ENCODE measurements at regions not wholly inside any gene's neighbourhood (a gene's known extent, or its start where the extent isn't known, plus 50 kb on each side); places are given as distances from the start of the nearest gene placed in this dataset.
"Not testable (repeated sequence)": the region's sequence is repeated elsewhere in the genome, so short reads cannot be mapped to it uniquely, and the experiment has no call there.

DNA sequence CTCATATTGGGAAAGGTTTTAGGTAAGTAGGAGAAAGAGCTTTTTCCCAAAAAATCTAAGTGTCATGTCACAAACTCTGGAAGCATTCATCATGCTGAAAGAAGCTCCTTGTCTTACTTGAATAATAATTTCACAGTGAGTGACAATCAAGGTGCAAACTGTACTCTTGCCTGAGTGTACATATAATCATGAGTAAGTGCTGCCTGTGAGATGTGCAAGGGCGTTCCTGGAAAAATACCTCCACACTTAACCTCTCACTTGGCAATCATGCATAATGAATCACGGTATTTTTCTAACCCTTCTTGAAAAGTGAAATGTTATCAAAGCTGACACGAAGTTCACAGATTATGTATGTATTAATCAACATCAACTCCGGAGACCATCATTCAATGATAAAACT, 289.2 kb upstream of the SPATA31A3 start:
- H3K36me3 Mint-ChIP-seq; H3K4me3 Mint-ChIP-seq; H3K9me3 ChIP-seq; ATAC-seq (replicated peaks in 1 of 4); H3K4me3 ChIP-seq (ENCODE audit: control insufficient read depth in 1 of 2, extremely low read depth in 1 of 2, low read length in 1 of 2); H3K27me3 Mint-ChIP-seq; H3K9me3 Mint-ChIP-seq; DNase-seq; H3K36me3 ChIP-seq (ENCODE audit: control insufficient read depth in 2 of 2, extremely low read depth in 1 of 2, insufficient read depth in 1 of 2, low read length in 1 of 2); H3K27me3 ChIP-seq (replicated peaks in 1 of 2; ENCODE audit: control insufficient read depth in 2 of 2, extremely low read depth in 1 of 2, insufficient read depth in 2 of 2, low read length in 1 of 2); H3K4me1 ChIP-seq (ENCODE audit: control insufficient read depth in 1 of 2, extremely low read depth in 1 of 2, insufficient read depth in 2 of 2, low read length in 2 of 2); CTCF ChIA-PET; H3K27ac Mint-ChIP-seq; H3K27ac ChIP-seq (ENCODE audit: low read length); POLR2A ChIA-PET; H3K4me1 Mint-ChIP-seq: not testable (repeated sequence)
- no CpG with 5 or more reads among the region's 4 CpGs for WGBS (ENCODE audit: insufficient coverage)

DNA sequence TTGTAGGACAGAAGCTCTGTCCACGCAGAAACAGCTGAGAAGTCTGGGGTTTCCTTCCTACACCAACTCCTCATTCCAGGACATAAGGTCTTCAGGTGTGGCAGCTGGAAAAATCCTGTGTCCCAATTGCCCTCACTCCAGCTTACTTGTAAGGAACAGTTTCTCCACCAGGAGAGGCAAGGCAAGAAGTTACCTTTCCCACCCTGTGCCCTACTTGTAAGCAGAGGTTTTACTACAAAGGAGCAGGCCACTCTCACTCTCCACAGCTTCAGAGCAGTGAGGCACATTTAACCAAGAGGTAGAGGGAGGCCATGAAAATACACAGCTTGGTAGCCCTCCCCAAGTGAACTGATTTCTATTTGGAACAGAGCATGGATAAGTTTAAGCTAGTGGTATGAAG, 277.3 kb upstream of the SPATA31A3 start:
- DNase-seq = not testable (repeated sequence)

DNA sequence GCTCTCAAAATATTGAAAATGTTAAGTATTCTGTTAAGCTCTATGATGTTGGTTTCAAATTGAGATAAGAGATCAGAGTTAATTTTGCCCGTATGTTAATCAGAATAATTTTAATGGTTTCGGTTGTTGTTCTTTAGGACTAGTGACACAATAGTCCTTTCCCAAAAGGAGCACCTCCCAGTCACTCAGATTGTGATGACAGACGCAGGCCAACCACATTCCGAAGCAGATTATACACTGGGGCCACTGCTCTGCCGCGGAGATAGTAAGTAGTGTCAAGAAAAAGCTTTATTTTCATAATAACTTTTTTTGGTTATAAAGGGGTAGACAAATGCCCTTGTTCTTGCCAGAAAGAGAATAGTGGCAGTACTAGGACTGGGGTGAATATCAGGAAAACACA, 265.5 kb upstream of the SPATA31A3 start:
- WGBS (ENCODE audit: insufficient coverage) = no CpG with 5 or more reads among the region's 6 CpGs
- CTCF ChIA-PET, H3K4me3 Mint-ChIP-seq: not testable (repeated sequence)

More for the DNA sequence above, 277.3 kb upstream of the SPATA31A3 start:
- H3K27ac Mint-ChIP-seq; ATAC-seq (replicated peaks in 1 of 4); H3K4me1 Mint-ChIP-seq; H3K27me3 Mint-ChIP-seq; H3K4me1 ChIP-seq (ENCODE audit: control insufficient read depth in 1 of 2, extremely low read depth in 1 of 2, insufficient read depth in 2 of 2, low read length in 2 of 2); H3K9me3 Mint-ChIP-seq; H3K4me3 ChIP-seq (ENCODE audit: control insufficient read depth in 1 of 2, extremely low read depth in 1 of 2, low read length in 1 of 2); H3K36me3 Mint-ChIP-seq; H3K36me3 ChIP-seq (ENCODE audit: control insufficient read depth in 2 of 2, extremely low read depth in 1 of 2, insufficient read depth in 1 of 2, low read length in 1 of 2); H3K4me3 Mint-ChIP-seq; POLR2A ChIA-PET; H3K27me3 ChIP-seq (replicated peaks in 1 of 2; ENCODE audit: control insufficient read depth in 2 of 2, extremely low read depth in 1 of 2, insufficient read depth in 2 of 2, low read length in 1 of 2); H3K27ac ChIP-seq (ENCODE audit: low read length); CTCF ChIA-PET; H3K9me3 ChIP-seq: not testable (repeated sequence)
- no CpG with 5 or more reads among the region's 1 CpG for WGBS (ENCODE audit: insufficient coverage)

DNA sequence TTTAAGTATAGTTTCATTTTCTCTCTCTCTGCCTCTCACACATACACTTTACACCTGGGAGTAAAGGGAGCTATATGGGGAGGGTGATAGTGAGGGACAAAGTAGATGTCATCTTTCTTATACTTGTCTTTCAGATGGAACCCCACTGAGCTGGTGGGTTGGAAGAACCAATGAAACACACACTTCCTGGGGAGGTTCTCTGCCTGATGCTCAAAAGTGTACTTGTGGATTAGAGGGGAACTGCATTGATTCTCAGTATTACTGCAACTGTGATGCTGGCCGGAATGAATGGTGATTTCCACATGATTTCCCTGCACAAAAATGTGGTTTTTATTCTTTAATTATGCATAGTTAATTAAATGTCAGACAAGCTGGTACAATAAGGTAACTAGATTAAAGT, 256.6 kb upstream of the SPATA31A3 start:
- H3K27me3 Mint-ChIP-seq; H3K4me3 Mint-ChIP-seq; H3K9me3 Mint-ChIP-seq; H3K27ac ChIP-seq (ENCODE audit: low read length); ATAC-seq (replicated peaks in 1 of 4); H3K27ac Mint-ChIP-seq; CTCF ChIA-PET; H3K4me3 ChIP-seq (ENCODE audit: control insufficient read depth in 1 of 2, extremely low read depth in 1 of 2, low read length in 1 of 2); H3K27me3 ChIP-seq (replicated peaks in 1 of 2; ENCODE audit: control insufficient read depth in 2 of 2, extremely low read depth in 1 of 2, insufficient read depth in 2 of 2, low read length in 1 of 2); H3K36me3 Mint-ChIP-seq; H3K4me1 Mint-ChIP-seq; POLR2A ChIA-PET; H3K36me3 ChIP-seq (ENCODE audit: control insufficient read depth in 2 of 2, extremely low read depth in 1 of 2, insufficient read depth in 1 of 2, low read length in 1 of 2); H3K9me3 ChIP-seq; H3K4me1 ChIP-seq (ENCODE audit: control insufficient read depth in 1 of 2, extremely low read depth in 1 of 2, insufficient read depth in 2 of 2, low read length in 2 of 2); DNase-seq: not testable (repeated sequence)
- WGBS (ENCODE audit: insufficient coverage) = no CpG with 5 or more reads among the region's 1 CpG

More for the DNA sequence above, 265.5 kb upstream of the SPATA31A3 start:
- H3K27me3 ChIP-seq (replicated peaks in 1 of 2; ENCODE audit: control insufficient read depth in 2 of 2, extremely low read depth in 1 of 2, insufficient read depth in 2 of 2, low read length in 1 of 2); H3K36me3 ChIP-seq (ENCODE audit: control insufficient read depth in 2 of 2, extremely low read depth in 1 of 2, insufficient read depth in 1 of 2, low read length in 1 of 2); H3K27ac ChIP-seq (ENCODE audit: low read length); H3K4me1 Mint-ChIP-seq; POLR2A ChIA-PET; ATAC-seq (replicated peaks in 1 of 4); H3K9me3 Mint-ChIP-seq; H3K4me3 ChIP-seq (ENCODE audit: control insufficient read depth in 1 of 2, extremely low read depth in 1 of 2, low read length in 1 of 2); H3K36me3 Mint-ChIP-seq; DNase-seq; H3K9me3 ChIP-seq; H3K27ac Mint-ChIP-seq; H3K27me3 Mint-ChIP-seq; H3K4me1 ChIP-seq (ENCODE audit: control insufficient read depth in 1 of 2, extremely low read depth in 1 of 2, insufficient read depth in 2 of 2, low read length in 2 of 2): not testable (repeated sequence)

DNA sequence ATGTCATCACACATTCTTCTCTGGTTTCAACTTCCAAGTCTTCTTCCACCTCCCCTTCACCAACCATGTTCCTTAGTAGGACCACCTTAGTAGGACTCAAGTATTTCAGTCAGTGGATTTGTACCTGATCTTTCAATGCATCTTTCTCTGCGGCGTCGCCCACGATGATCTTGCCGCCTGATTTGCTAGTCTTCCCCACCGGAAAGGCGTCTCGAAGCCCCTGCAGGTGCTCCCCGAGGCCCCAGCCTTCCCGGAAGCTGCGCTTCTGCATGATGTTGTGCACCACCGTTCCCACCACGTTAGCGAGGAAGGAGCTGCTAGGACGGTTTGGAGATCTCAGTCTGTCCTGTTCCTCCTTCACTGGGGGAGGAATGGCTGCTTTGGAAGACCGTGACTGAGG, 219.7 kb upstream of the SPATA31A3 start:
- not testable (repeated sequence) for H3K9me3 Mint-ChIP-seq; ATAC-seq (replicated peaks in 1 of 4); DNase-seq

DNA sequence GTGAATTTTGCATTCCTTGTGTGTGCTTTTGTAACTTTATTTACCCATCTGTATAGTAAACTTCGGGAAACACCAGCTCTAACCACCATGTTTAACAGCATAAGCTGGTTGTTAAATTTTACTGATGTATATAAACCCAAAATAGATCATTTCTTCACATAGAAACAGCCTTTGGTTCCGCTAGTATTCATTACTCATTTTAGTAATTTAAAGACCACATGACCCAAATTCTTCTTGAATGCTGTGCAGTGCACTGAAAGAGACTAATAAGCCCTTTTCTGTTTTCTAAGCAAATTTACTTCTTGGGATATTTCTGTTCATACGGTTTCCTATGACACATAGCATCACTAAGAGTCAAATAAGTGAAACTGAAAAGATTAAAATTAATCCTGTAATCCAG, 218.5 kb upstream of the SPATA31A3 start:
- H3K27ac ChIP-seq (ENCODE audit: low read length); H3K4me1 ChIP-seq (ENCODE audit: control insufficient read depth in 1 of 2, extremely low read depth in 1 of 2, insufficient read depth in 2 of 2, low read length in 2 of 2); DNase-seq; H3K4me3 ChIP-seq (ENCODE audit: control insufficient read depth in 1 of 2, extremely low read depth in 1 of 2, low read length in 1 of 2); H3K36me3 Mint-ChIP-seq; H3K9me3 ChIP-seq; H3K36me3 ChIP-seq (ENCODE audit: control insufficient read depth in 2 of 2, extremely low read depth in 1 of 2, insufficient read depth in 1 of 2, low read length in 1 of 2); H3K4me1 Mint-ChIP-seq; H3K27me3 ChIP-seq (replicated peaks in 1 of 2; ENCODE audit: control insufficient read depth in 2 of 2, extremely low read depth in 1 of 2, insufficient read depth in 2 of 2, low read length in 1 of 2); H3K27me3 Mint-ChIP-seq; H3K9me3 Mint-ChIP-seq; CTCF ChIA-PET; ATAC-seq (replicated peaks in 1 of 4); POLR2A ChIA-PET; H3K4me3 Mint-ChIP-seq; H3K27ac Mint-ChIP-seq: not testable (repeated sequence)
- no CpG with 5 or more reads among the region's 3 CpGs for WGBS (ENCODE audit: insufficient coverage)

More for the DNA sequence above, 219.7 kb upstream of the SPATA31A3 start:
- H3K36me3 ChIP-seq (ENCODE audit: control insufficient read depth in 2 of 2, extremely low read depth in 1 of 2, insufficient read depth in 1 of 2, low read length in 1 of 2); H3K4me1 ChIP-seq (ENCODE audit: control insufficient read depth in 1 of 2, extremely low read depth in 1 of 2, insufficient read depth in 2 of 2, low read length in 2 of 2); CTCF ChIA-PET; H3K27me3 Mint-ChIP-seq; H3K4me3 Mint-ChIP-seq; H3K9me3 ChIP-seq; H3K4me1 Mint-ChIP-seq; H3K27me3 ChIP-seq (replicated peaks in 1 of 2; ENCODE audit: control insufficient read depth in 2 of 2, extremely low read depth in 1 of 2, insufficient read depth in 2 of 2, low read length in 1 of 2); POLR2A ChIA-PET; H3K27ac ChIP-seq (ENCODE audit: low read length); H3K27ac Mint-ChIP-seq; H3K36me3 Mint-ChIP-seq; H3K4me3 ChIP-seq (ENCODE audit: control insufficient read depth in 1 of 2, extremely low read depth in 1 of 2, low read length in 1 of 2): not testable (repeated sequence)
- WGBS (ENCODE audit: insufficient coverage) = no CpG with 5 or more reads among the region's 16 CpGs

DNA sequence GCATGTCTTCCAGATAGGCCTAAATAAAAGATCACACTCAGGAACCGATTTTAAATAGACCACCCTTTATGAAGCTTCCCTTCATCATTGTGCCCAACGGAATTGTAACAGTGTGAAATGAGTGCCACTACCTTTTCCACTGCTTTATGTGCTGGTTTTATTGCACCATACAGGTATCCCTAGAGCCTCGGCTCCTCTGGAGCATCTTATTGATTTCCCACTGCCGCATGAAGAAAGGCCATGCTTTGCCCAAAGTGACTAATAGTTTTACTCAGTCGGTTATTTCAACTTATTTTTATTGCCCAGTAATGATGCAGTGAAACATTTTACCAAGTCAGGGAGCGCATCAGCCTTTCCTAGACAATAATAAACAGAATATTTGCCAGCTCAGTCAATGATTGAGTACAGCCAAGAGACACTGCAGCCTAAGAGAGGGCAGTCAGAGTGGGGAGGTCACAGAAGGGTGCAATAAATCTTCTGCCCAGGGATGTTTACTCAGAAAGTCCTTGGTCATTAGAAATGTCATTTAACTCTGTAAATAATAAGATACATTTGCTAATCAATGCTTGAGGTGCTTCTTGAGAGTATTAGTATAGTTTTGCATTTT, 216.6 kb upstream of the SPATA31A3 start:
- CTCF ChIA-PET; H3K4me1 Mint-ChIP-seq; H3K27me3 ChIP-seq (replicated peaks in 1 of 2; ENCODE audit: control insufficient read depth in 2 of 2, extremely low read depth in 1 of 2, insufficient read depth in 2 of 2, low read length in 1 of 2); H3K4me1 ChIP-seq (ENCODE audit: control insufficient read depth in 1 of 2, extremely low read depth in 1 of 2, insufficient read depth in 2 of 2, low read length in 2 of 2); H3K36me3 ChIP-seq (ENCODE audit: control insufficient read depth in 2 of 2, extremely low read depth in 1 of 2, insufficient read depth in 1 of 2, low read length in 1 of 2); H3K9me3 Mint-ChIP-seq; H3K36me3 Mint-ChIP-seq; H3K9me3 ChIP-seq; ATAC-seq (replicated peaks in 1 of 4); POLR2A ChIA-PET; H3K4me3 ChIP-seq (ENCODE audit: control insufficient read depth in 1 of 2, extremely low read depth in 1 of 2, low read length in 1 of 2); DNase-seq; H3K27me3 Mint-ChIP-seq; H3K4me3 Mint-ChIP-seq; H3K27ac ChIP-seq (ENCODE audit: low read length); H3K27ac Mint-ChIP-seq: not testable (repeated sequence)
- no CpG with 5 or more reads among the region's 6 CpGs for WGBS (ENCODE audit: insufficient coverage)
